HEK293T (cell line): ENCODE measurements at regions not wholly inside any gene's neighbourhood (a gene's known extent, or its start where the extent isn't known, plus 50 kb on each side); places are given as distances from the start of the nearest gene placed in this dataset.

Experiments
- CTCF ChIA-PET: fragments of 350-600 bp; formaldehyde crosslinking; extraction: SDS; loops from one replicate; lab custom pipeline; 2021; ENCODE audit warnings: antibody characterized with exemption, inconsistent platforms; lab: Yijun Ruan, JAX
- POLR2A ChIA-PET: fragments of 350-600 bp; formaldehyde crosslinking; extraction: SDS; loops from one replicate; lab custom pipeline; 2020; ENCODE audit warnings: antibody characterized with exemption, inconsistent platforms; lab: Yijun Ruan, JAX
- DNase-seq: peaks from one replicate; pipeline ENCODE4 v3.0.0; 2012; ENCODE audit warnings: mixed read lengths; ENCODE audit errors: extremely low spot score
- ARNT ChIP-seq: fragments of 450-650 bp; IDR thresholded peaks from 2 replicates; pipeline ENCODE4 v1.6.1; 2017; ENCODE audit warnings: mild to moderate bottlenecking
- BHLHE40 ChIP-seq: fragments of 450-650 bp; IDR thresholded peaks from 2 replicates; pipeline ENCODE4 v1.6.1; 2016; ENCODE audit warnings: mild to moderate bottlenecking, moderate library complexity, borderline replicate concordance
- CTBP1 ChIP-seq: fragments of 450-650 bp; IDR thresholded peaks from 2 replicates; pipeline ENCODE4 v1.6.1; 2016; ENCODE audit warnings: borderline replicate concordance
- ELF4 ChIP-seq: fragments of 450-650 bp; IDR thresholded peaks from 2 replicates; pipeline ENCODE4 v1.6.1; 2017; ENCODE audit warnings: antibody characterized with exemption
- FOXA1 ChIP-seq: fragments of 450-650 bp; IDR thresholded peaks from 2 replicates; pipeline ENCODE4 v1.6.1; 2016; ENCODE audit warnings: mild to moderate bottlenecking
- FOXK2 ChIP-seq: fragments of 450-650 bp; IDR thresholded peaks from 2 replicates; pipeline ENCODE4 v1.6.1; 2016; ENCODE audit warnings: mild to moderate bottlenecking
- FOXM1 ChIP-seq: fragments of 450-650 bp; IDR thresholded peaks from 2 replicates; pipeline ENCODE4 v1.6.1; 2017; ENCODE audit warnings: mild to moderate bottlenecking, borderline replicate concordance
- HDGF ChIP-seq: fragments of 450-650 bp; IDR thresholded peaks from 2 replicates; pipeline ENCODE4 v1.6.1; 2017; ENCODE audit warnings: antibody characterized with exemption, borderline replicate concordance
- L3MBTL2 ChIP-seq: fragments of 450-650 bp; conservative IDR thresholded peaks from 2 replicates; pipeline ENCODE4 v1.6.1; 2016; ENCODE audit warnings: mild to moderate bottlenecking
- LEF1 ChIP-seq: fragments of 450-650 bp; IDR thresholded peaks from 2 replicates; pipeline ENCODE4 v1.6.1; 2017; ENCODE audit warnings: mild to moderate bottlenecking, borderline replicate concordance
- NFRKB ChIP-seq: fragments of 450-650 bp; IDR thresholded peaks from 2 replicates; pipeline ENCODE4 v1.6.1; 2016; ENCODE audit warnings: mild to moderate bottlenecking, moderate library complexity
- PKNOX1 ChIP-seq: fragments of 450-650 bp; IDR thresholded peaks from 2 replicates; pipeline ENCODE4 v1.6.1; 2016
- SP1 ChIP-seq: fragments of 450-650 bp; IDR thresholded peaks from 2 replicates; pipeline ENCODE4 v1.6.1; 2017
- SUZ12 ChIP-seq: fragments of 450-650 bp; IDR thresholded peaks from 2 replicates; pipeline ENCODE4 v1.6.1; 2016; ENCODE audit warnings: mild to moderate bottlenecking
- TARDBP ChIP-seq: fragments of 450-650 bp; IDR thresholded peaks from 2 replicates; pipeline ENCODE4 v1.6.1; 2016
- ZNF384 ChIP-seq: fragments of 450-650 bp; IDR thresholded peaks from 2 replicates; pipeline ENCODE4 v1.6.1; 2016

- ChIA-PET POLR2A (no interaction called here), CTCF (no interaction called here)
- TF ChIP-seq PKNOX1 (no peak), SP1 (no peak), FOXA1 (no peak), L3MBTL2 (no peak), HDGF (no peak), FOXM1 (no peak), NFRKB (no peak), ELF4 (no peak), TARDBP (no peak), LEF1 (no peak), SUZ12 (no peak), FOXK2 (no peak), ARNT (no peak), ZNF384 (no peak), BHLHE40 (no peak)
- DNase-seq = no peak
Observed at GRCh38 chr5:165393839-165394238, 1888.4 kb downstream of the MAT2B start.

- TF ChIP-seq TARDBP = no peak
- no peak for TF ChIP-seq SUZ12
- no peak for TF ChIP-seq ARNT
- no peak for TF ChIP-seq ELF4
- TF ChIP-seq FOXM1 = no peak
- TF ChIP-seq BHLHE40 = no peak
- no peak for TF ChIP-seq ZNF384
- TF ChIP-seq CTBP1 = no peak
- TF ChIP-seq SP1 = no peak
- no peak for TF ChIP-seq FOXK2
- no peak for TF ChIP-seq L3MBTL2
- no peak for TF ChIP-seq PKNOX1
- TF ChIP-seq FOXA1 = no peak
- TF ChIP-seq NFRKB = no peak
- no peak for TF ChIP-seq HDGF
- no peak for TF ChIP-seq LEF1
- DNase-seq = no peak
- ChIA-PET POLR2A (no interaction called here), CTCF (no interaction called here)
Observed at GRCh38 chr5:165397516-165397915, 1892.1 kb downstream of the MAT2B start.

GRCh38 chr5:165400086-165400485, 1894.7 kb downstream of the MAT2B start:
- no peak for TF ChIP-seq ELF4
- TF ChIP-seq SUZ12 = no peak
- ChIA-PET POLR2A (no interaction called here), CTCF (no interaction called here)
- DNase-seq = no peak

GRCh38 chr5:165404917-165405316, 1899.5 kb downstream of the MAT2B start:
- CTCF ChIA-PET = no interaction called here
- no peak for TF ChIP-seq TARDBP
- TF ChIP-seq SP1 = no peak
- TF ChIP-seq ELF4 = no peak
- TF ChIP-seq SUZ12 = no peak
- no peak for TF ChIP-seq PKNOX1
- TF ChIP-seq BHLHE40 = no peak
- TF ChIP-seq LEF1 = no peak
- no peak for TF ChIP-seq FOXK2
- no peak for TF ChIP-seq ARNT
- TF ChIP-seq L3MBTL2 = no peak
- TF ChIP-seq CTBP1 = no peak
- TF ChIP-seq HDGF = no peak
- TF ChIP-seq NFRKB = no peak
- no peak for TF ChIP-seq ZNF384
- TF ChIP-seq FOXM1 = no peak
- TF ChIP-seq FOXA1 = no peak
- no peak for DNase-seq
- POLR2A ChIA-PET = no interaction called here

- ChIA-PET CTCF (no interaction called here), POLR2A (no interaction called here)
- no peak for DNase-seq
- no peak for TF ChIP-seq ELF4
Observed at GRCh38 chr5:165405340-165405739, 1899.9 kb downstream of the MAT2B start.

GRCh38 chr5:165407352-165407751, 1901.9 kb downstream of the MAT2B start:
- POLR2A ChIA-PET = no interaction called here
- CTCF ChIA-PET = interaction anchor here (0.7 kb wide), 1 partner anchor 1391 kb away, joined by 3 read pairs; no protein-coding TSS in a partner anchor
- TF ChIP-seq HDGF (no peak), FOXM1 (no peak), LEF1 (no peak), SP1 (no peak), ELF4 (no peak), CTBP1 (no peak), SUZ12 (no peak), TARDBP (no peak), BHLHE40 (no peak), NFRKB (no peak), PKNOX1 (no peak), FOXA1 (no peak), ZNF384 (no peak), FOXK2 (no peak), L3MBTL2 (no peak), ARNT (no peak)
- DNase-seq = no peak
